GM18507 (cell line): ENCODE measurements at regions not wholly inside any gene's neighbourhood (a gene's known extent, or its start where the extent isn't known, plus 50 kb on each side); places are given as distances from the start of the nearest gene placed in this dataset.
"Not testable (repeated sequence)": the region's sequence is repeated elsewhere in the genome, so short reads cannot be mapped to it uniquely, and the experiment has no call there.

Experiments
- DNase-seq: peaks from one replicate; pipeline ENCODE4 v3.0.0; 2011; ENCODE audit warnings: low read depth; ENCODE audit not compliant: insufficient read length; ENCODE audit errors: extremely low spot score
- FAIRE-seq: peaks from 2 replicates; lab custom pipeline; 2011; peaks lifted over from hg19 to GRCh38; lab: Jason Lieb, UNC

- DNase-seq (no peak), FAIRE-seq (no peak)
Observed at GRCh38 chr4:151518359-151518758, 109.4 kb downstream of the FHIP1A start.

DNA sequence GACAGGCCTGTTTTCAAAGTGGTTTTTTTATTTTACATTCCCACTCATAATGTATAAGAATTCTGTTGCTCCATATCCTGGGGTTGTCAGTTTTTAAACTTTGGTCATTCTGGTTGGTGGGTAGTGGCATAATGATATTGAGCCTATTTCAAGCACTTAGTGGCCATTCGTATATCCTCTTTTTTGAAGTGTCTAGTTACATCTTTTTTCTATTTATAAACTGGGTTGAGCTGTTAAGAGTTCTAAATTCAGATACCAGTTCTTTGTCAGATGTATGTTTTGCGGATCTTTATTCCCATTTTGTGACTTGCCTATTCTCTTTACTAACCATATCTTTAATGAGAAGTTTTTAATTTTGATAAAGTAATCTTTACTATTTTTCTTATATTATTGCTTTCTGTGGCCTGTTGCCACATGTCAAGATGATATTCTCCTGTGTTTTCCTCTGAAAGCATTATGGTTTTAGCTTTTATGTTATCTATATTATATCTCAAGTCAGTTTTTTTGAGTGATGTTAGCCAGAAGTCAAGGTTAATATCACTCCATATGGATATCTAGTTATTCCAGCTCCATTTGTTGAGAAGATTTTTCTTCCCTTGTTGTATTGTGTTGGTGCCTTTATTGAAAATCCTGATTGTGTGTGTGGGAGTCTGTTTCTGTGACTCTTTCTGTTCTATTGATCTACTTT, 110.9 kb downstream of the FHIP1A start:
- no peak for FAIRE-seq
- no peak for DNase-seq

DNA sequence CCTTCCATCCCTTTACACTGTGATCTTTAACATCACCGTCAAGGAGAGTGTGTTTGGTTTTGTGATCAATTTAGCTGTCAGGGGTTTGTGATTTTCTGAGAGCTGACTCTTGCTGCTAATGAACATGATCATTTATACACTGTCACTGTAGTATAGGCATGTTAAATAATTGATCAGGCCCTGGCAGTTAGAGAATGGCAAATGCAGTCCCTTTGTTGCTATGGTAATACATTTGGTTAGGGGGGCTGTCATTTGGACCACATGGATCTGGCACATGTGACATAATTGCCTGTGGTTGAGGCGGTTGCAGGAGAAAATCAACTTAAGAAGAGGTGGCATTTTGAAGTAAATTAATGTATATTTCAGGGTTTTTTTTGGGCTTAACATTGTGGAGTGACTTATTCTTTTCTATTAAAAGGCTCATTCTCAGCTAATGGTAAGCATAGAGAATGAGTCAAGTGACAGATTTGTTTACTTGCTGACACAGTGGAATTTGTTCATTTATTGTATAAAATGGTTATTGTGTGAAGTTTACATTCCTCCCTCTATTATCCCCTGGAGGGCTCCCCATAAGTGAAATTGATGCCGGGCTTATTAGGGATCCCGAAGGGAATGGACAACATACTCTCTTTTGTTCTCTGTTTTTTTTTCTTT, 114.0 kb downstream of the FHIP1A start:
- no peak for FAIRE-seq

GRCh38 chr4:151524610-151525009, 115.6 kb downstream of the FHIP1A start:
- FAIRE-seq (no peak), DNase-seq (no peak)

More for the DNA sequence above, 114.0 kb downstream of the FHIP1A start:
- no peak for DNase-seq

DNA sequence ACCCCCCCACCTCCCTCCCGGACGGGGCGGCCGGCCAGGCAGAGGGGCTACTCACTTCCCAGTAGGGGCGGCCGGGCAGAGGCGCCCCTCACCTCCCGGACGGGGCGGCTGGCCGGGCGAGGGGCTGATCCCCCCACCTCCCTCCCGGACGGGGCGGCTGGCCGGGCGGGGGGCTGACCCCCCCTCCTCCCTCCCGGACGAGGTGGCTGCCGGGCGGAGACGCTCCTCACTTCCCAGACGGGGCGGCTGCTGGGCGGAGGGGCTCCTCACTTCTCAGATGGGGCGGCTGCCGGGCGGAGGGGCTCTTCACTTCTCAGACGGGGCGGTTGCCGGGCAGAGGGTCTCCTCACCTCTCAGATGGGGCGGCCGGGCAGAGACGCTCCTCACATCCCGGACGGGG, 117.5 kb downstream of the FHIP1A start:
- DNase-seq, FAIRE-seq: not testable (repeated sequence)

- DNase-seq (no peak), FAIRE-seq (no peak)
Observed at GRCh38 chr4:151527699-151528098, 118.7 kb downstream of the FHIP1A start.

- DNase-seq (no peak), FAIRE-seq (no peak)
Observed at GRCh38 chr4:151529187-151529586, 120.2 kb downstream of the FHIP1A start.

- no peak for DNase-seq
- no peak for FAIRE-seq
Observed at GRCh38 chr4:151530230-151530629, 121.3 kb downstream of the FHIP1A start.

GRCh38 chr4:151530783-151531182, 121.8 kb downstream of the FHIP1A start:
- DNase-seq (no peak), FAIRE-seq (no peak)

DNA sequence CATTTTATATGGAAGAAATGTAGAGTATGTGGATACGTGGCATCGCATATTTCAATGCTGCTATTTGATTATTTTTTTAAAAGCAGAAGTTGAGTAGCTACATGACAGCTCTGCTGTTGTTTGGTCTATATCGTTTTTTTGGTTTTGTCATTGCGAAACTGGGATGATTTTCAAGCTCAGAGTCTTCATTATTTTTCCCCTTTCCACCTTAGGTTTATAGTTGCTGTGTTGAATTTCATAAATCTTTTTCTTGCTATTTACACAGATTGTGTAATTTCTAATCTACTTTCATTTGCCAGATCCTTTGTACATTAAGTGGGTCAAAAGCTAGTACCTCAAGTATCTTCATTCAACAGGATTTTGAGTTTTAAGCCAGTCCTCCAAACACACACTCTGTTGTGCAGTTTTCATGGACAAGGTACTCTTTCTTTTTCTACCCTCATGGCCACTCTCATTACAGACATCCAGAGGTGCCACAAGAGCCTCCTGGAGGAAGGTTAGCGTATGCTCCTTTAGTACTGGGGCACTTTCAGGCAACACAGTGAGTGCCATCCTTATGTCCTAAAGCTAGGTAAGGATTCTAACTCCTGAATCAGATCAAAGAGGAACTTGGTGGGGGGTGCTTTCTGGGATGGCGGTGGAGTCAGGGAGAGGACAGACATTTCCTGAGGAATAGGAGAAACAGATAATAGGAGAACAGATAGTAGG, 123.2 kb downstream of the FHIP1A start:
- no peak for FAIRE-seq
- DNase-seq, result no peak

DNA sequence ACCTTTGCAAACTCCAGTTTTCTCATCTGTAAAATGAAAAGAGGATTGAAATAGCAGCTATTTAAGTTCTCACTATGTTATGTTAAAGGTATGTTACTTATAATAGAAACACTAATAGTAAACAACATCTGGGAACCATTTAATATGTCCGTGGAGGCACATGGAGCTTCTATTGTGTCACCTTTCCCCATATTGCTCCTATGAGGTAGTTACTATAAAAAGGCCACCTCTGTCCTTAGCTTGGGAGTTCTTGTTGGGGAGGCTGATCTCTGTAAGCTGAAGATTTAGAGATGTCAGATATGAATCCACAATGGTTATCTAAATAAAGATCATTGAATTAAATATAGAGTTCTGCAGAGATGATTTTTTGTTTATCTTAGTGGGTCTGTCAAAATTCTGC, 125.2 kb downstream of the FHIP1A start:
- FAIRE-seq (no peak), DNase-seq (no peak)

- DNase-seq, result no peak
- no peak for FAIRE-seq
Observed at GRCh38 chr4:151535366-151535765, 126.4 kb downstream of the FHIP1A start.

DNA sequence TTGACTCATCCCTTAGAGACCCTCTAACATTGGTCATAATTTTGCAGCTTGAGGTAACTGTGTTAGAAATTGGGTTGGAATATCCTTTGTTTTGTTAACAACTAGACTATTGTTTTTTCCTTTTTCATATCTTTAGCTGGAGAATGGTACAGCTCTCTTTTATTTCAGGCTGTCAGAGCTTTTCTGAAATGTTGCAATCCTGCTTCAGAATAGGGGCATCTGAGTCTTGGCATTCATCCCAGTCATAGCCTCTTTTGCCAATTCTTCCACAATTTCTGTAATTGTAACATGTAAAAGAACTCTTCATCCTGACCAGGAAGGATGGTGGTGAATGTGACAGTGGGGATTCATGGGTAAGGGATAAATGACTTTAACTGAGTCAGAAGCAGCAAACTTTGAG, 128.7 kb downstream of the FHIP1A start:
- no peak for DNase-seq
- no peak for FAIRE-seq

DNA sequence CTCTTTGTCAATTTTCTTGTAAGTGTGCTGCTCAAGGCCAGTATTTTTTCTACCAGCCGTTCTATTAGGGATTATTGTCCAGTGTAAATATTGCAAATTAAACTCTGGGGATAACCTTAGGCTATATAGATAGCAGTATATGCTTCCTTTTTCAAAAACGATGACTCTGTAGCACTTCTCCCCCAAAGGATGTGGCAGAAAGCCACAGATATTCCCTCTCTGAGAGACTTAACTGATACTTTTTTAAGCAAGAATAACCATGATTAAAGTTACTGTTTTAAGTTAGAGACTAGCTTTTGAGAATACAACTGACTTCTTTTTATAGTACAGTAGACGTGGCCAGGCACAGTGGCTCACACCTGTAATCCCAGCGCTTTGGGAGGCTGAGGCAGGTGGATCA, 130.0 kb downstream of the FHIP1A start:
- DNase-seq (no peak), FAIRE-seq (no peak)

GRCh38 chr4:151540728-151541388, 131.9 kb downstream of the FHIP1A start:
- FAIRE-seq, result no peak

GRCh38 chr4:151541389-151542071, 132.6 kb downstream of the FHIP1A start:
- FAIRE-seq (no peak), DNase-seq (no peak)

More at GRCh38 chr4:151540728-151541388, 131.9 kb downstream of the FHIP1A start:
- no peak for DNase-seq

DNA sequence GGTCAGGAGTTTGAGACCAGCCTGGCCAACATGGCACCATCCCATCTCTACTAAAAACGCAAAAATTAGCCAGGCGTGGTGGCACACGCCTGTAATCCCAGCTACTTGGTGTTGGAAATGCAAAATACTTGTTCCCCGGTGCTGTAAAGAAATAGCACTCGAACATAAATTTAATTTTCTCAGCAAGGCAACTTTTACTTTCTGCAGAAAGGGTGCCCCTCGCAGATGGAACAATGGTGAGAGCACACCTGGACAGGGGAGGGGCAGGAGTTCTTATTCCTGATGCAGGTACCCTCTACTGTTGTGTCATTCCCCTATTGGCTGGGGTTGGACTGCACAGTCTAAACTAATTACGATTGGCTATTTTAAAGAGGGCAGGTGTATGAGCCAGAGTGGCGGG, 139.7 kb downstream of the FHIP1A start:
- DNase-seq, result no peak
- FAIRE-seq, result no peak

GRCh38 chr4:151549378-151549777, 140.4 kb downstream of the FHIP1A start:
- not testable (repeated sequence) for DNase-seq, FAIRE-seq

- no peak for FAIRE-seq
- no peak for DNase-seq
Observed at GRCh38 chr4:151553874-151554273, 144.9 kb downstream of the FHIP1A start.
